Stimulated activated naive CD8-positive, alpha-beta T cell treated with anti-CD3 and anti-CD28 coated beads, Interleukin-15, amount 100 ng/mL, for 72 hours (primary cell): ENCODE measurements at regions not wholly inside any gene's neighbourhood (a gene's known extent, or its start where the extent isn't known, plus 50 kb on each side); places are given as distances from the start of the nearest gene placed in this dataset.

Experiments used
- ATAC-seq: fragments of 150-1000 bp; cut with Tn5 transposase; 2 replicates; pipeline ENCODE4 v1.10.0; 2021; ENCODE audit warnings: mild to moderate bottlenecking, moderate library complexity
- DNase-seq, 2 donors: peaks; one replicate each; pipeline ENCODE4 v3.0.0; 2021 to 2022
- H3K27ac Mint-ChIP-seq, 2 donors: one replicate each; pipeline ENCODE4 v1.8.0; 2022; ENCODE audit warnings: mild to moderate bottlenecking in 2 of 2, mixed read lengths in 2 of 2, moderate library complexity in 2 of 2
- H3K27me3 Mint-ChIP-seq: one replicate; pipeline ENCODE4 v1.8.0; 2022; ENCODE audit warnings: mixed read lengths
- H3K4me1 Mint-ChIP-seq: one replicate; pipeline ENCODE4 v1.8.0; 2022; ENCODE audit warnings: mild to moderate bottlenecking, mixed read lengths
- H3K4me3 Mint-ChIP-seq, 2 donors: one replicate each; pipeline ENCODE4 v1.8.0; 2022; ENCODE audit warnings: mild to moderate bottlenecking in 2 of 2, mixed read lengths in 2 of 2, moderate library complexity in 1 of 2
- H3K9me3 Mint-ChIP-seq, 2 donors: one replicate each; pipeline ENCODE4 v1.8.0; 2022; ENCODE audit warnings: mixed read lengths in 2 of 2

DNA sequence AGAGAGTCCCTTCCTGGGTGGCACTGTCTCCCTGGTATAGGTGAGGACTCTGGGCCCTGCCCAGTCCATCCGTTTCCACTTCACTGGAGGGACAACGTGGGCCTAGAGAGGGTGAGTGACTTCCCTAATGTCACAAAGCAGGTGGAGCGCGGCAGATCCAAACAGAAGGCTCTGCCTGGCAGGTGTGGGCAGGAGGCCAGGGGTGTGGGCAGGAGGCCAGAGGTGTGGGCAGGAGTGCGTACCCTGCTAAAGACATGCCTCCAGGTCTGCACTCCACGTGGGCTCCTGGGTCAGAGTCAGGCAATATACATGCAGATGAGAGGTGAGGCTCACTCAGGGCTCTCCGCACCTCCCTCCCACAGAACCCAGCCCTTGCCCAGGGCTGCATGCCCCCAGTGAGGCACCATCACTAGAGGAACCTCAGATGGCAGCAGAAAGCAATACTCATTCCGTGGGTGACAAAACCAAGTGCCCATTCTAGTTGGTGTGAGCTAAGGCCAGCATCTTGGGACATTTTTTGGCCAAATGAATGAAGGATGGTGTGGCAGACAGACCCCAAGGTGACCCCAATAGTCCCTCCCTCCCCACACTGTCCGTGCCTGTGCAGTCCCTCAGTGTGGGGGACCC, 271.6 kb upstream of the RTL1 start:
- H3K9me3 Mint-ChIP-seq, result peaks cover 0 to 3% of the 10 kb centered on the region in 2 donors

DNA sequence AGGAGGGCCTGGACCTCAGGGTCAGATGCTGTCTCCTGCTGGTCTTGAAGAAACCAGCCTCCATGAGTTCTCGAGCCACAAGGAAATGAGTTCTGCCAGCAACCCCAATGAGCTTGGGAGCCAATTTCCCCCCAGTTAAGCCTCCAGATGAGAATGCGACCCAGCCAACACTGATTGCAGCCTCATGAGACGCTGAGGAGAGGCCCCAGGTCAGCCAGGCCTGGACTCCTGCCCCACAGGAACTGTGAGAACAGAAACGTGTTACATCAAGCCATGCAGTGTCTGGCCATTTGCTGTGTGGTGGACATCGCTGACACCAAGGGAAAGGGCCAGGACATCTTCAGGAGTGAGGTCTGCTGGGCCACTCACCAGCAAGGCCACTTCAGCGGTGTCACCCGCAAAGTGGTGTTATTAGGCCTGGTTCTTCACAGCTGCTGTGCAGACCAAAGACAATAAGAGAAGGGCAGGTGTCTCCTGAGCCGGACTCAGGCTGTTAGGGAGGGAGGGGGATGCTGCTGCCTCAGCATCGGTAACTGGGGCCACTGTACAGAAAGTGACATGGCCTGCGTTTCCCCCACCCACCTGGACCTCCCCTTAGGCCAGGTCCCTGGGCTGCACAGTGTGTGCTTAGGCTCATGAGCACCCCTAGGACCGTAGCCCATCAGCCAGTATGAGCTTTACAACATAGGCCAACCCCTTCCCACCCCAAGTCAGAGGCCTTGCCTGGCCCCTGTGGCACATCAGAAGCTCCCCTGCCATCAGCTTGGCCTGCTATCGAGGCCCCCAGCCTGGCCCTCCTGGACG, 272.4 kb upstream of the RTL1 start:
- Mint-ChIP-seq H3K4me1 (no peaks in the 10 kb centered on the region), H3K27me3 (no peaks in the 10 kb centered on the region), H3K9me3 (peaks cover 0 to 11% of the 10 kb centered on the region in 2 donors), H3K4me3 (no peak overlapping the region), H3K27ac (no peak overlapping the region)
- no peak for ATAC-seq
- DNase-seq, result no peak

More for the DNA sequence above, 271.6 kb upstream of the RTL1 start:
- ATAC-seq, result no peak
- Mint-ChIP-seq H3K27ac (no peak overlapping the region), H3K4me1 (no peaks in the 10 kb centered on the region), H3K27me3 (no peaks in the 10 kb centered on the region), H3K4me3 (no peak overlapping the region)
- DNase-seq, result no peak

DNA sequence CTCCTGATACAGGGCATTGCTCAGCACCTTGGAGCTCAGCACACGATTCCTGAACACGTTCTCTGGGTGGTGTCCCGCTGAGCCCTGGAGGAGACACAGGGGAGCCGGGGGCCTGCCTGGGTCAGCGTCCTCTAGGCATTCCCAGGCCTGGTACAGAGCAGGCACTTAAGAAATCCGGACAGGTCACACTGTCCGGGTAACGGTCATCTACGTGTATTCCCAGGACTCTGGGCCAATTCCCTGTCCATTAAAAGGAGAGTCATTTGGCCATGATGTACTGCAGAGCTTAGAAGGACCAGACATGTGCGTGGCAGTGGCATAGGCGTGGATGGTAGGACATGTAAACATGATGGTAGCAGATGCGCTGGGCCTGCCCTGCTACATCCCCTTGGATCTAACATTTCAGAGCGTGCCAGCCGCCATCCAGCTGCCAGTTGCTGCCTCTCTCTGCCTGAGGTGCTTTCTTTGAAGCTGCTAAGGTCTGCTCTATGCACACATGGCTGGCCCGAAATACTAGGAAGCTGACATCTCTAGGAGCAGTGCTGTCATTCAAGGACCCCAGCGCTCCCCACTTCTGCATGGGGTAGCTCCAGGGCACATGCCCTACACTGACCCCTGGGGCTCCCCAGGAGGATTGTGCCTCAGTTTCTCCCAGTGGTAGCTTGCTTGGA, 273.1 kb upstream of the RTL1 start:
- DNase-seq (no peak), ATAC-seq (no peak)
- peak overlapping the region in 1 of 2 donors; percentile 39 for H3K27ac Mint-ChIP-seq
- no peaks in the 10 kb centered on the region for H3K27me3 Mint-ChIP-seq
- H3K4me1 Mint-ChIP-seq, result no peaks in the 10 kb centered on the region
- H3K4me3 Mint-ChIP-seq, result no peak overlapping the region
- peaks cover 0 to 11% of the 10 kb centered on the region in 2 donors for H3K9me3 Mint-ChIP-seq

DNA sequence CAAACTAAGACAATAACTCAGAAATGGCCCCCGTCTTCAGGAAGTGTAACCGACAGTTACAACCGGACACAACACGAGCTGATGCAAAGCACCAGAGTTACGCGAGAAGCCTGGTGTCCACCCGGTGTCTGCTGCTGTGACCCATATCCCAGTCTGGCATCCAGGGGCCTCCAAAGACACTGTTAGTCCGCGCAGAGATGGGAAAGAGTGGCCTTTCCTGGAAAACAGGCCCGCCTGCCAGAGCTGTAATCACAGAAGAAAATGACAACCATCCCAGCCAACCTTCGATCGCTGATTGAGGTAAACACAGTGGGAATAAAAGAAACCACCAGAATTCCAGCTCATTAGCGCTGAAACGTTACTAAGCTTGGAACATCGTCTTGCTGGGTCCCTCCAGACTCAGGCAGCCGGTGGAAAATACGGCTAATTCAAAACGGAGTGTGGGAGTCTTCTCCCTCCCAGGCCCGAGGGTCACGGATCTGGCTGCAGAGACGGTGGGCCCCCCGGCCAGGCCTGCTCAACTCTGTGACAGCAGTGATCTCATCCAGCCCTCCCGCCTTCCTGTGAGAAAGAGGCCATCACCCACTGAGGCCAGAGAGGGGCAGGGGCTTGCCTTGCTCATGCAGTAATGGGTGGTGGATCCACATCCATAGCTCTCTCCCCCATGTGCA, 273.9 kb upstream of the RTL1 start:
- Mint-ChIP-seq H3K9me3 (peaks cover 0 to 11% of the 10 kb centered on the region in 2 donors), H3K27me3 (no peaks in the 10 kb centered on the region), H3K27ac (no peak overlapping the region), H3K4me1 (no peaks in the 10 kb centered on the region), H3K4me3 (no peak overlapping the region)
- ATAC-seq (no peak), DNase-seq (no peak)

DNA sequence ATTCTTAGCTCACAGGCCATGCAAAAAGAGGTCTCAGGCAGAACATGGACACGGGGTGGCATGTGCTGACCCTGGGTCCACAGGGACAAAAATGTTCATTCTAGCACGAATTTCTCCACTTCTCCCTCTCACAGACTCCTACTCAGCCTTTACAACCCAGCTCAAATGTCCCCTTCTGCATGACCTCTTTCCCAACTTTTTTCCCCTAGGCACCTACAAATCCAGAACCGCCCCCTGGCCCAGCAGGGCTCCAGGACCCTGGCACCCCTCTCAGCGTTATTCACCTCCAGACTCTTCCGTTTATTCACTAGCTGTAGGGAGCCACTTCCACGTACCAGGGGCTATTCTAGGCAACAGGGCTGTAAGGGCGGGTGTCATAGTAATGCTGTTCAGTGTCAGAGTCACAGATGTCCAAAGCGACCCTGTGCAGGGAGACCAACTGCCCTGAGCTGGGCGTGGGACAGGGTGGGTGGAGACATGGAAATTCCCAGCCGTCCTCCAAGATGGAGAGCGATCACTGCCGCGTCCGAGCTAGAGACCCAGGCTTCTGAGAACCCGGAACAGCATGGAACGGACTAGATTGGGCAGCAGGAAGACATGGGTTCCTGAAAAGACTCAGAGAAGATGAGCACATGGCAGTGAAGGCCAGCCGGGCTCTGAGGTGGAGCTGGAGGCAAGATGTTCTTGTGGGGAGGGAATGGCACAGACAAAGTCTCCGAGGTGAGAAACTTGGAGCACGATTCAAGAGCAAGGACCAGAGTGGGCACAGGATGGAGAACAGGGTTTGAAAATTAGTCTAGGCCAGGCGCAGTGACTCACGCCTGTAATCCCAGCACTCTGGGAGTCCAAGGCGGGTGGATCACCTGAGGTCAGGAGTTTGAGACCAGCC, 274.9 kb upstream of the RTL1 start:
- no peak overlapping the region for H3K4me3 Mint-ChIP-seq
- no peak overlapping the region for H3K27ac Mint-ChIP-seq
- H3K4me1 Mint-ChIP-seq, result no peaks in the 10 kb centered on the region
- H3K27me3 Mint-ChIP-seq, result no peaks in the 10 kb centered on the region
- DNase-seq (no peak), ATAC-seq (no peak)
- H3K9me3 Mint-ChIP-seq, result peaks cover 0 to 11% of the 10 kb centered on the region in 2 donors

DNA sequence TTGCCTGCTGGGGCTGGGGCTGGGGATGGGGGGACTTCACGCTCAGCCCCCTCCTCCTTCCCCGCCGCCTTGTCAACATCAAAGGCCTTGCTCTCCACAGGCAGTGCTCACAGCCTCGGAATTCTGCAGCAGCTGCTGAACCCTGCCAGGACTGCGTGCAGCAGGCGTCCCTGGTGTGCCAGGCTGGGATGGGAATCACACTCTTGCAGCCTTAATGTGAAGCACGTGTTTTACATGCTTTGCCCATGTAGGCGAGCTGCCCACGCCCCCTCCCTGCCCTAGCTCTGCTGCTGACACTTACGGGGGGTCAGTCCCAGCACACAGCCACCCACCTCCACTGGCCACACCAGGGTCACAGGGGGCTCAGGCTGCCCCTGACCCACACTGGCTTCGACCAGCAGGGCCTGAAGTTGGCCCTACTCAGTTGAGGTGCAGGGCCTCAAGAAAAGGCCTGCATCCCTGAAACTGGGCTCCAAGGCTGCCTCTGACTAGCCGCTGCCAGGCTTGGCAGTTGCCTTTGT, 276.2 kb upstream of the RTL1 start:
- H3K4me3 Mint-ChIP-seq, result no peak overlapping the region

DNA sequence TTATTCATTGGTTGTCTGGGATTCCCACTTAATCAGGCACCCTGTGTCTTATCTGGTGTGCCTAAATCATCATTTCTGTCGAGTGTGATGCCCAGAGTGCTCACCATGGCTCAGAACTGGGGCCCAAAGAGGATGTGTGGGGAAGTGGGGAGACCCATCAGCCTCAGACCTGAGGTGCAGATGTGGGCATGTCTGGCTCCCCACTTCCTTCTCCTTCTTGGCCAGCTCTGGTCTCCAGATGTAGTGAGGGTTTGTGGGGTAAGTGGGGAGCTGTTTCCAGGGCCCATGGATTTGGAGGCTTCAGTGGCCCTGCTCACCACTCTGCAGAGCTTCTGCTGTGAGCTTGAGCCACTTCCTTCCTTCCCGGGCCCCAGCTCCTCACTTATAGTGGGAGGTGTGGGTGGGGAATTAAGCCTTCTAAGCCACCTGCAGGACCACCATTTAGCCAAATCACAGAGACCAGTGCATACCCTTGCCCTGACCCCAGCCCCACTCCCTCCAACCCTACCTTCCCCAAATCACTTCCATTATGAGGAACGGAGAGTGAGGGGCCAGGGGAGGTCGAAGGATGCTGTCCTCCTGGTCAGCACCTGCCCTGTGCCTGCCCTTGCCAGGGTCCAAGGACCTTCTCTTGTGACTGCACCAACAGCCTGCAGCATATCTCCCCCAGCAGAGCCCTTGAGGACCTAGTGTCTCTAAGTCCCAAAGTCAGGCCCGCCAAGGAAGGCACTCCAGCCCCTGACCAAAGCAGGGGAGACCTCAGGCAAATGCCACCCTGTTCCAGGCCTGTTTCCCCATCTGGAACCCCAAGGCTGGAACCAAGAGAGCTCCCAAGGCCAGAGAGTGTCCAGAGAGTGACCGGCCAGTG, 278.2 kb upstream of the RTL1 start:
- H3K27ac Mint-ChIP-seq, result no peak overlapping the region
- no peaks in the 10 kb centered on the region for H3K4me1 Mint-ChIP-seq
- no peak overlapping the region for H3K4me3 Mint-ChIP-seq
- ATAC-seq (no peak), DNase-seq (no peak)
- H3K27me3 Mint-ChIP-seq, result no peaks in the 10 kb centered on the region
- peaks cover 0 to 11% of the 10 kb centered on the region in 2 donors for H3K9me3 Mint-ChIP-seq

More for the DNA sequence above, 276.2 kb upstream of the RTL1 start:
- DNase-seq (no peak), ATAC-seq (no peak)
- no peaks in the 10 kb centered on the region for H3K27me3 Mint-ChIP-seq
- peaks cover 0 to 11% of the 10 kb centered on the region in 2 donors for H3K9me3 Mint-ChIP-seq
- H3K4me1 Mint-ChIP-seq, result no peaks in the 10 kb centered on the region
- peak overlapping the region in 1 of 2 donors; percentile 90 for H3K27ac Mint-ChIP-seq

DNA sequence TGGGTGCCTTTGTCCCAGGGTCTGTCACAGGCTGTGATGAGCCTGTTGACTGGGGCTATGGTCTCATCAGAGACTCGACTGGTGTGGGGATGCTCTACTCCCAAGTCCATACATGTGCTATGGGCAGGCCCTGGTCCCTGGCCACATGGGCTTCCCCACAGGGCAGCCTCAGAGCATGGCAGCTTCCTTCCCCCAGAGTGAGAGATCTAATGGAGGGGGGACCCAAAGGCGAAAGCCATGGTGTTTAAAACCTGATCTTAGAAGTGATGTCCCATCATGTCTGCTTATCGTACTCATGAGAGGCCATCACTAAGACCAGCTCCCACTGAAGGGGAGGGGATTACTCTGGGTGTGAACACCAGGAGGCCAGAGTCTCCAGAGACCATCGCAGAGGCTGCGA, 279.0 kb upstream of the RTL1 start:
- Mint-ChIP-seq H3K4me3 (no peak overlapping the region), H3K27me3 (no peaks in the 10 kb centered on the region), H3K27ac (no peak overlapping the region), H3K9me3 (peaks cover 0 to 11% of the 10 kb centered on the region in 2 donors), H3K4me1 (no peaks in the 10 kb centered on the region)
- no peak for DNase-seq
- ATAC-seq, result no peak

DNA sequence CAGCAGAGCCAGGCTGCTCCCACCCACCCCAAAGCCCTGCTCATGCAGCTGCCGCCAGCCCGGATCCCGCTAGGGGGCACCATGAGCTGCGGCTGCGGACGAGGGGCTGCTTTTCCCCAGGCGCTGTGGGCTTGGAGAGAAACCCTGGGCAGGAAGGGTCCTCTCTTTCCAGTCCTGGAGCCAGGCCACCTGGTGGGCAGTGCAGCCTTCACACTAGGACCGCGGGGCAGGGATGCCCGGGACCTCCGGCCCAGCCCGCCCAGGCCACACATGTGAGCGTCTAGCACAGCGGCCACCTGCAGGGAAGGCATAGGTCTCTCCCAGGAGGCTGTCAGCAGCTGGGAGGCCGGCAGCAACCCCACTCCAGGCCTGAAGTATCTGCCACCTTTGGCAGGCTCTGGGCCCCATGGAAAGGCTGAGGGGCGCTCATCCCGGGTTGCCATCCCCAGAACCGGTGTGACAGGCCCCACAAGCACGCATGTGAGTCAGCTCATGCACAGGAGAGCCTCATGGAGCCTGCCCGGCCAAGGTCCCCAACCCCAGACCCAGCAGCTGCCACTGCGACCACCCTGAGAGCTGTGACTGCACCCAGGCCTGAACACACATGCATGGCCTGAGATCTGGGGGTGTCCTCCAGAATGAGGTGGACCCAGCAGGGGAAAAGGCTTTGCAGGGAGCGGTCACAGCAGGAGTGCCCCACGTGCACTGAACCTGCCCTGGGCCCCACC, 280.0 kb upstream of the RTL1 start:
- Mint-ChIP-seq H3K27me3 (no peaks in the 10 kb centered on the region), H3K27ac (no peak overlapping the region), H3K4me3 (no peak overlapping the region), H3K4me1 (no peaks in the 10 kb centered on the region), H3K9me3 (peaks cover 0 to 11% of the 10 kb centered on the region in 2 donors)
- DNase-seq (no peak), ATAC-seq (no peak)

DNA sequence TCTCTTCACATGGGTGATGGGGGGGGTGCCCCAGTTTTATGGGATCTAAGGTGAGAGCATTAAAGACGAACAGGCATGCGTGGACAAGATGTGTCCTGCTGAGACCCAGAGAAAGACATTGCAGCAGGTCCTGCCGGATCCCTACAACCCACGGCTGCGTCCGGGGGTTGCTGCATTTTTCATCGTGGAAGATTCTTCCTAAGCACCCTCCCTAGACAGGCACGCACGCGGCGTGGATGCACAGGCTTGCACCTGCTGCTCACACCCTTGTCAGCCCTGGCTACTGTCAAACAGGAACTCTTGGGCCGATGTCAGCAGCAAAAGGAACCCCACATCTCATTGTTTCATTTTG, 280.6 kb upstream of the RTL1 start:
- DNase-seq, result no peak
- no peaks in the 10 kb centered on the region for H3K4me1 Mint-ChIP-seq
- ATAC-seq, result no peak
- no peaks in the 10 kb centered on the region for H3K27me3 Mint-ChIP-seq
- peaks cover 0 to 11% of the 10 kb centered on the region in 2 donors for H3K9me3 Mint-ChIP-seq
- no peak overlapping the region for H3K4me3 Mint-ChIP-seq
- H3K27ac Mint-ChIP-seq, result no peak overlapping the region

DNA sequence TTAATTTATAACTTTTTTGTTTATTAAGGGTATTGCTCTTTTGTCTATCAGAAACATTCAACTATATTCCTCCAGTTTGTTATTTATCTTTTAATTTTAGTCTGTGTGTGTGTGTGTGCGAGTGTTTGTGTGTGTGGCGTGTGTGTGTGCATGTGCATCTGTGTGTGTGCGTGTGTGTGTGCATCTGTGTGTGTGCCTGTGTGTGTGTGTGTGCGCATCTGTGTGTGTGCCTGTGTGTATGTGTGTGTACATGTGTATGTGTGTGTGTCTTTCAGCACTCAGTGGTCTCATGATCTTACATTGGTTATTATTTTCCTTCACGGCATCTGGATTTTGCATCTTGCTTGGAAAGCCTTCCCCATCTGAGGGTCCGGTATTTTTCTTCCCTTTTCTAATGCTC, 281.1 kb upstream of the RTL1 start:
- H3K27ac Mint-ChIP-seq, result no peak overlapping the region
- no peak for ATAC-seq
- no peak overlapping the region for H3K4me3 Mint-ChIP-seq
- H3K4me1 Mint-ChIP-seq, result no peaks in the 10 kb centered on the region
- H3K27me3 Mint-ChIP-seq, result no peaks in the 10 kb centered on the region
- H3K9me3 Mint-ChIP-seq, result peaks cover 0 to 11% of the 10 kb centered on the region in 2 donors
- no peak for DNase-seq

DNA sequence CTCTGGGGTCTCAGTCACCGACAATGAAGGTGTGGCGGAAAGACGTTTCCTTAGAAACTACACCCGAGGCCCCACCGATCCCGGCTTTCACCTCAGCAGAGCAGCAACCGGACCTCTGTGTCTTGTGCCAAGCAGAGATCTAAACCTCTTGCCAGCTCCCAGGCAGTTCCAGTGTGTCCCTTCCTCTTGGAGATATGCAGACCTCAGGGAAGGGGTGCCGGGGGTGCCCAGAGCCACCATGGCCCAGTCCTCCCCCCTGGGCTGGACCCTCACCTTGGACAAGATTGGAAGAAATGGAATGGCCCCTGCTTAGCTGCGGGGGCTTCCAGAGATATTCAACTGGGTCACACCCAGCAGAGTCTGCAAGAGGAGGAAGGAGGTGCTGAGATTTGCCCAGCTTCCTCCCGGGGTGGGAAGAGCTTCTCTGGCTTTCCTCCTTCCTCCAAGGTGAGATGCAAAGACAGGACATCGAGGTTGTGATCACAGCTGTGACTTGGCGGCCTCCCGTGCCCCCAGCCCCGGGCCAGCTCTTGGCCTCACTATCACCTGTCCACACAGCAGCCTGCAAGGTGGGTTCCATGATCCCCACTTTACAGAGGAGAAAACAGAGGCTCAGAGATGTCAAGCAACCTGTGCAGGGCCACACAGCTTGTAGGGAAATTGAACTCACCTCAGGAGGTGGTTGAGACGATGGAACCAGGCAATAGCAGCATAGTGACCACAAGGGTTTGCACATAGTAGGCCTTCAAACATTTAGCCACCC, 281.7 kb upstream of the RTL1 start:
- peaks cover 0 to 7% of the 10 kb centered on the region in 2 donors for H3K9me3 Mint-ChIP-seq
- peak overlapping the region in 1 of 2 donors; percentile 80 for H3K27ac Mint-ChIP-seq
- DNase-seq, result no peak
- no peaks in the 10 kb centered on the region for H3K4me1 Mint-ChIP-seq
- no peaks in the 10 kb centered on the region for H3K27me3 Mint-ChIP-seq
- no peak for ATAC-seq
- no peak overlapping the region for H3K4me3 Mint-ChIP-seq

DNA sequence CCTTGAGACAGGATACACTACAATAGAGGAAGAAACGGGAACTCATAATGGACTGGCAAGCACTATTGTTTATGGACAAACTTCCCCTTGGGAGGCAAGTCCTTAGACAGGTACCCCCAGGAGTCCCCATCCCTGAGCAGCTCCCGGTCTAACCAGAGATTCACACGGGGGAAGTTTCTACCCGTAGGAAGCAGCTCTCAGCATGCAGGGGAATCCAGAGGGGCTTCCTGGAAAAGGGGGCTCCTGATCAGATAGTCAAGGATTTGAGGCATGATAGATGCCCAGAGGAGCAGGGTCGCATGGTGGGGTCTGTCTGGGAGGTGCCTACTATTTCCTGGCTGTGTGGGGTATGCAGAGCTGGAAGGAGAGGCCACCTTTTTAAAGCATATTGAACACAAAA, 282.4 kb upstream of the RTL1 start:
- Mint-ChIP-seq H3K4me1 (no peaks in the 10 kb centered on the region), H3K27me3 (no peaks in the 10 kb centered on the region), H3K9me3 (peaks cover 0 to under 1% of the 10 kb centered on the region in 2 donors), H3K27ac (no peak overlapping the region), H3K4me3 (no peak overlapping the region)
- ATAC-seq, result no peak
- no peak for DNase-seq
